Stimulated activated CD4-positive, alpha-beta T cell treated with anti-CD3 and anti-CD28 coated beads, TNF-alpha, amount 100 ng/mL, for 1 hour (primary cell): ENCODE measurements at regions not wholly inside any gene's neighbourhood (a gene's known extent, or its start where the extent isn't known, plus 50 kb on each side); places are given as distances from the start of the nearest gene placed in this dataset.

Experiments used
- DNase-seq, 3 donors: peaks; one replicate each; pipeline ENCODE4 v3.0.0-alpha.2; 2020; ENCODE audit warnings: low read depth in 3 of 3, low spot score in 1 of 3

- DNase-seq, result no peak
These were observed 335.4 kb downstream of the DHX15 start for GRCh38 chr4:24248674-24249630.

- no peak for DNase-seq
These were observed 338.9 kb downstream of the DHX15 start for GRCh38 chr4:24245491-24245820.

GRCh38 chr4:24244663-24245490 is 339.5 kb downstream of the DHX15 start:
- DNase-seq, result no peak

- DNase-seq, result no peak
These were observed 340.7 kb downstream of the DHX15 start for GRCh38 chr4:24243641-24244040.

GRCh38 chr4:24241511-24241910 is 342.8 kb downstream of the DHX15 start:
- DNase-seq, result no peak

GRCh38 chr4:24240655-24241054 is 343.7 kb downstream of the DHX15 start:
- DNase-seq, result no peak

GRCh38 chr4:24237709-24238108 is 346.6 kb downstream of the DHX15 start:
- DNase-seq, result no peak

- no peak for DNase-seq
These were observed 346.7 kb upstream of the PPARGC1A start for GRCh38 chr4:24236532-24236931.

GRCh38 chr4:24236120-24236519 is 346.3 kb upstream of the PPARGC1A start:
- DNase-seq, result no peak

- no peak for DNase-seq
These were observed 345.8 kb upstream of the PPARGC1A start for GRCh38 chr4:24235618-24236017.

GRCh38 chr4:24234288-24234848 is 344.5 kb upstream of the PPARGC1A start:
- no peak for DNase-seq

- DNase-seq, result no peak
These were observed 341.1 kb upstream of the PPARGC1A start for GRCh38 chr4:24230955-24231354.

- DNase-seq, result no peak
These were observed 340.1 kb upstream of the PPARGC1A start for GRCh38 chr4:24229978-24230377.

- DNase-seq, result no peak
These were observed 338.8 kb upstream of the PPARGC1A start for GRCh38 chr4:24228692-24229091.

GRCh38 chr4:24226667-24227066 is 336.8 kb upstream of the PPARGC1A start:
- DNase-seq, result no peak

GRCh38 chr4:24226023-24226422 is 336.2 kb upstream of the PPARGC1A start:
- no peak for DNase-seq

GRCh38 chr4:24224446-24224845 is 334.6 kb upstream of the PPARGC1A start:
- no peak for DNase-seq

- no peak for DNase-seq
These were observed 329.4 kb upstream of the PPARGC1A start for GRCh38 chr4:24219209-24219608.

GRCh38 chr4:24218566-24218965 is 328.7 kb upstream of the PPARGC1A start:
- no peak for DNase-seq

GRCh38 chr4:24214796-24215195 is 324.9 kb upstream of the PPARGC1A start:
- no peak for DNase-seq

- no peak for DNase-seq
These were observed 324.1 kb upstream of the PPARGC1A start for GRCh38 chr4:24213961-24214360.

- DNase-seq, result no peak
These were observed 322.8 kb upstream of the PPARGC1A start for GRCh38 chr4:24212642-24213041.
